GM10248 (cell line): ENCODE measurements at regions not wholly inside any gene's neighbourhood (a gene's known extent, or its start where the extent isn't known, plus 50 kb on each side); places are given as distances from the start of the nearest gene placed in this dataset.

Experiments used
- CTCF ChIA-PET: fragments of 300-600 bp; sonication (Branson Sonifier 250); formaldehyde crosslinking; extraction: SDS; loops from one replicate; lab custom pipeline; 2021; ENCODE audit warnings: antibody characterized with exemption; lab: Yijun Ruan, JAX
- POLR2A ChIA-PET: fragments of 350-650 bp; sonication (Branson Sonifier 250); formaldehyde crosslinking; extraction: SDS; loops from one replicate; lab custom pipeline; 2020; ENCODE audit warnings: antibody characterized with exemption; lab: Yijun Ruan, JAX
- DNase-seq: peaks from one replicate; pipeline ENCODE4 v3.0.0; 2012; ENCODE audit errors: extremely low spot score
- CTCF ChIP-seq: IDR thresholded peaks from 2 replicates; pipeline ENCODE4 v1.5.1; 2012; ENCODE audit warnings: mild to moderate bottlenecking, low read depth; ENCODE audit errors: extremely low read depth, missing control alignments, control extremely low read depth

- DNase-seq, result no peak
- ChIA-PET POLR2A (no interaction called here), CTCF (no interaction called here)
- TF ChIP-seq CTCF, result no peak
These were observed 261.9 kb upstream of the ZNF462 start for GRCh38 chr9:106600955-106601560.

GRCh38 chr9:106602344-106602743 lies 260.6 kb upstream of the ZNF462 start:
- no peak for DNase-seq
- POLR2A ChIA-PET, result no interaction called here
- CTCF ChIA-PET, result no interaction called here
- TF ChIP-seq CTCF, result no peak

- ChIA-PET POLR2A (no interaction called here), CTCF (interaction anchor here (1.4 kb wide), 1 partner anchor 13 kb away, joined by 3 read pairs; no protein-coding TSS in a partner anchor)
- TF ChIP-seq CTCF, result no peak
- no peak for DNase-seq
These were observed 249.7 kb upstream of the ZNF462 start for GRCh38 chr9:106613250-106613737.

- ChIA-PET CTCF (no interaction called here), POLR2A (no interaction called here)
- DNase-seq, result no peak
- no peak for TF ChIP-seq CTCF
These were observed 247.7 kb upstream of the ZNF462 start for GRCh38 chr9:106615118-106615889.

GRCh38 chr9:106616026-106616425 lies 246.9 kb upstream of the ZNF462 start:
- POLR2A ChIA-PET, result no interaction called here
- CTCF ChIA-PET, result no interaction called here
- no peak for TF ChIP-seq CTCF
- DNase-seq, result no peak

GRCh38 chr9:106616851-106617345 lies 246.1 kb upstream of the ZNF462 start:
- TF ChIP-seq CTCF, result no peak
- DNase-seq, result no peak
- POLR2A ChIA-PET, result no interaction called here
- CTCF ChIA-PET, result no interaction called here
